Activated naive CD4-positive, alpha-beta T cell (primary cell): ENCODE measurements at regions not wholly inside any gene's neighbourhood (a gene's known extent, or its start where the extent isn't known, plus 50 kb on each side); places are given as distances from the start of the nearest gene placed in this dataset.
"Not testable (repeated sequence)": the region's sequence is repeated elsewhere in the genome, so short reads cannot be mapped to it uniquely, and the experiment has no call there.

Experiments
- DNase-seq, 4 experiments: peaks; one replicate each; lab custom pipeline; 2025; lab: John Stamatoyannopoulos, UW

DNA sequence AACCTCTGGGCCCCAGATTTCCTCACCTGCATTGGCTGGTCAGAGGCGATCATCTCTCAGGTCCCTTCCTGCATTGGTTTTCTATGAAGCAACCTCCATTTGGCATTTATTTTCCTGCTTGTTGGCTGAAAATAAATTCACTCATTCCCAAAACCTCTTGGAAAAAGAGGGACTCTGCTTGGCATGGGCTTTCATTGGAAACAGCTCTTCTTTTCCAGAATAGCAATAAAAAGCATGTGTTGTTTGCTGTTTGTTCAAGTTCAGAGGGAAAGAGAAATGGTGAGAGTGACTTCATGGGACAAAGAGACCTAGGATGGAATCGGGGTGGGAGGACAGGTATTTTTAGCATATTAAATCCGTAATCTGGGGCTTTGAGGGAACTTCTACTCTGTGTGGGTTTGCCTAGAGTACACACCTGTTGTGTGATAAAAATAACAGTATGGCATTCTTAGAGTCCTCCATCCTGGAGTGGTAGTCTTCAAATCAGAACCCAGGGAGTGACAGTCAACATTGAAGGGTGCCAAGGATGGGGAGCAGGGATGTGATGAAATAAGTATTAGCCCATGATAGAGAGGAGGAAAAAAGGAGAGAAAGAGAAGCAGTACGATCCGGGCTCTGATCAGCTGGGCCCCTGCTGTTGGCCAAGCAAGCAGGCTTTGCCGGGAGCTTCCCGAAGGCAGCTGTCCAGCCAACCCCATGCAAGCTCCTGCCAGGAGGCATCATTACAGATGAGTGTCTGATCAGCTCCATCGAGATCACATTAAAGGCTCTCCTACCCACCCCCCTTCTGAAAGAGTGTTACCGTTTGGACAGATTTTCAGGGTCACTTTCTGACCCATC is 131.9 kb upstream of the NFIA start:
- no peak for DNase-seq

GRCh38 chr1:60949826-60950197 is 132.5 kb upstream of the NFIA start:
- DNase-seq: no peak

DNA sequence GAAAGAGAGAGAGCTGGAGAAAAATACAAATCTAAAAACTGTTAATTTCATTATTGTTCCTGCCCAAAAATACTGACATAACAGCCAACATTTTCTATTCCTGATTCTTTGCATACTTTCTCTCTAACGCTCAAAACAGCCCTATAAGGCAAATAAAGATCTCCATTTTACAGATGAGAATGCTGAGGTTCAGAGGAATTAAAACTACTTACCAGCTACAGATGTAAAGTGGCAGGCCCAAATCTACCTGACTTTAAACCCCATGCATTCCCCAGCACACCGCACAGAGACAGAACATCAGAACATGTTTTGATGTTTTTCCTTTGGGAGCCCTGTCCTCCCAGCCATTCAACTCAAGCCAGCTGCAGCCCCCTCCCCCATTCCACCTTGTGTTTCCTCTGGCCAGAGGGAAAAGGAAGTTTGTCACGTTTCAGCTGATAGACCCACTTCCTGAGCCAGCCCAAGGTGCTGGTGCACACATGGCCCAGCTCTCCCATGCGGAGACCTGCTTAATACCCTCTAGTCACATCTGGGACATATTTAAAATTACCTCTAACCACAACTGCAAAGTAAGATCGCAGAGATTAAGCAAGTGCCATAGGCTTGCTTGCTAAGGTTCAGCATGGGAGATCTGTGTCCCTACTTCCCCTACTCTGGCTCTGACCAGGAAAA is 133.1 kb upstream of the NFIA start:
- no peak for DNase-seq

GRCh38 chr1:60948486-60948885 is 133.9 kb upstream of the NFIA start:
- DNase-seq: no peak

DNA sequence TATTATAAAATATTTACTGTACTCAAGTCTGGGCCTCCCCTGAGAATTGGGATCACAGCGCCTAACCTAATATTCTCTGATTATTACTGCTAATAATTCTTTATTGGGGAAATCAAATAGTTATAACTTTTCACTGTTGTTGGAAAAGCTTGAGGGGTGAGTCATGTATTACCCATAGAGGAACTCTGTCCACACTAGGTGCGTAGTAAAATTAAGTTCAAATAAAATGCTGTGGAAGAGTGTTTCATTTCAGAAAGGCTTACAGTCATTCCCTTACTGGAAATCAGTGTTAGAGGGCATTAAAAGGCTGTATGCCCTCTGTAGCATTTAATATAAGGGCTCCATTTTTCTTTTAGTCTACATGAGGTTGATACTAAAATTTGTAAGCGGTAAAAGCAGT is 135.0 kb upstream of the NFIA start:
- no peak for DNase-seq

DNA sequence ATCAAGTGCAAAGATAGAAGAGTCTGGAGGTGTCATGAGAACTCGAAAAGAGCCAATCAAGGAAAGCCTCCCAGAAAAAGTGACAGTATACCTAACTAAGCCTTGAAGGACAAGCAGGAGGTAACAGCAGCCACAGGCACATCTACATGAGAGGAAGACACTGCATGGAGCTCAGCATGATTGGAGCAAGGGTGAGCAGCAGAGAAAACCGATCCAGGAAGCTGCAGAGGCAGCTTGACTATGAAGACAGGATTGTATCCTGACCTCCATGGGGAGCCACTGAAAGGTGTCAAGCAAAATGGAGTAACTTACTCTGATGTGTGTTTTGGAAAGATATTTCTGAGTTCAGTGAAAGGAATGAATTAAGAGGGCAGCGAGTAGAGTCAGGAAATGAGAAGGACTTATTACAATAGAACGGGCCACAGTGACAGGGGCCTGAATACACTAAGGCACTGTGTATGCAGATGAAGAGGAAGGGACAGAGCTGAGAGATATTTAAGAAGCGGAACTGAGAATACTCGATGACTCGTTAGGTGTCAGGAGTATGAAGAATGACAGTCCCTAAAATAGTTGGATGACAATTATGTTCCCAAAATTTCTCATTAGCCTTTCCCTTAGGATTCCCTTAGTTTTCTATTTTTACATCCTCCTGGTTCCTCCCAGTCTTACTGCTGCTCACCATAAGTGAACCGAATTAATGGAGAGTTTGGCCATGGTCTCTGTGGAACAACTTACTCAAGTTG is 139.3 kb upstream of the NFIA start:
- DNase-seq: no peak

GRCh38 chr1:60942291-60942690 is 140.1 kb upstream of the NFIA start:
- DNase-seq: no peak

DNA sequence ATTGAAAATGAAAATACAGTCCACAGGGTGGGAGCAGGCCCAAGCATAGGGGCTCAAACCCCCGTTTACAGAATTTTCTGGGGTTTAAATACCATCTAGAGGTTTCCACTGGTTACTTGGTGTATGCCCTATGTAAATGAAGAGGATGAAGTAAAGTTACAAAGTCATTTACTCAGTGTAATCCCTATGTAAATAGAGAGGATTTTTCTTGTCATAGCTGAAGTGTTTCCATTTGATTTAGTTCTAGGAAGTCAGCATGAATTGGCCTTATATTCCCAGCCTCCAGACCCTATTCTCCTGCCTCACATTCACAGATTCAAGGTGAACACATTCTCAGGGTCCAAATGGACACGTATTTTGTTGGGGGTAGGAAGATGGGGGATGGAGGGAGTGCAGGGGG is 141.7 kb upstream of the NFIA start:
- DNase-seq: not testable (repeated sequence)

GRCh38 chr1:60937720-60938119 is 144.6 kb upstream of the NFIA start:
- no peak for DNase-seq

GRCh38 chr1:60936591-60937342 is 145.6 kb upstream of the NFIA start:
- no peak for DNase-seq

- DNase-seq: no peak
Measured at GRCh38 chr1:60936163-60936562, 146.2 kb upstream of the NFIA start.

DNA sequence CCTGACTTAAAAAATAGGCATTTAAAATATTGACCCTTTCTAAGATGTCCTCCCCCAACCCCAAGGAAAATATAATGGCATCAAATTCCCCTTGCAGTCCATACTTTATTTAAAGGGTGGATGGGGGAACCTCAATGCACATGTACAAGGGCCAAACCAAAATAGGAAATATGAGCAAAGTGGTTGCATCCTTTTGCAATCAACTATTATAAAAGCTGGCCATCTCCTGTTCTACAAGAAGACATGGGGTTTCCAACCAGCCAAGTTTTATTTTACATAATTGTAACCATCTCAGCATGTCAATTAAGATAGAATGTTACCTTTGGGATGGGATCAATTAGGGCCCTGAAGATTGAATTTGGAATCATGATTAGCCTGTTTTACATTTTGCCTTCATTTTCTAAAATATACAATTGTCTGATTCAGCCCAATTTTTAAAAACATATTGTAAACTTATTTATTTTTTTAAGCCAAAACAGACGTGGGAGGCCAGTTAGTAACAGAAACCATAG is 146.7 kb upstream of the NFIA start:
- DNase-seq: no peak

- DNase-seq: no peak
Measured at GRCh38 chr1:60930130-60930529, 152.2 kb upstream of the NFIA start.

DNA sequence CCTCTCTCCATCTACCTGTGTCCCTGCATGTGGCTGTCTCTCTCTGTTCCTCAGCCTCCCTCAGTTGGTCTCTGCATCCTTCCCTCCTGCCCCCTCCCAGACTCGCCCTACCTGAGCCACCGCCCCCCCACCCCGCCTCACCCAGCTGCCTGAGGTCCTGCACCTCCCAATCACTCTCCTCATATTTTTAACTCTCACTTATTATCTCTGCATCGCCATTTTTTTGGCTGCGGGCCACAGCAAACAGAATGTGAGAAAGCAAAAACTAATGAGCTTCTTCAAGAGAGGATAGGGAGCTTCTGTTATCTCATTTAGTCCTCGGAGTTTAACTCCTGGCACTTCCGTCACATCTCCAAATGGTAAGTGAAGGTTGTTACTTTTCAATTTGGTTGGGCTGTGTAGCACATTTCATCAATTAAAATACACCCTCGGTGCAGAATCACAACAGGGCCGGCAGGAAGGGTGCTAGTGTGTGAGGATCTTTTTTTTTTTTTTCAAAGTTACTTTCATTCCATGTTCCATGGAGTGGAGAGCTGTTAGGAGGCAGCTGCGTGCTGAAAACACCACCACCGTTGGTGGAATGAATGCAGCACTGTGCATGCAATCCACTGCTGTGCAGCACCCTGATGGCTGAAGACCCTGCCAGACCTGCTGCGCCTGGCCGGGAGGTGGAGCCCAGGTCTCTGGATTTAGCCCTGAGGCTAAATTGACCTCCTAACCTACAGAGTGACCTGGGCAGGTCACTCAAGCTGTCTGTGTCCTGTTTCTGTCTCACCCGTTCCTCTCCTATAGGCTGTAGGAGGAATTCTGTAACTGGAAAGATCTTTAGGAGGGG is 157.2 kb upstream of the NFIA start:
- DNase-seq: no peak

DNA sequence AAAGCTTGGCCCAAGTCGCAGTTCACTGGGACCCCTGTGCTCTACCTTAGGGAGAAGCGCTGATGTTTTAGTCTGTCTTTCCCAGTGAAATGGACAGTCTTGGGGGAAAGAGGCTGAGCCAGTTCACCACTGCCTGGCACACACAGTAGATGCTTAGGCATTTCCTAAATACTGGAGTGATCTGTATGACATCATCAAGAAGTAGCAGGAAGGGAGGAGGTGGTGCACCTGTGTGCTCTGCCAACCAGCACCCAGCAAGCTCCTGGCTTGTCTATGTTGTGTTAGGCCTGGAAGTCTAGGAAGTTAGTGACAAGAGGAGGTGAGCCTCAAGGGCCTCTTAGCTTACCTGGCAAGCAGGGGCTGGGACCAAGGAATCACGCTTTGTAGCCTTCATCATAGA is 158.2 kb upstream of the NFIA start:
- no peak for DNase-seq

DNA sequence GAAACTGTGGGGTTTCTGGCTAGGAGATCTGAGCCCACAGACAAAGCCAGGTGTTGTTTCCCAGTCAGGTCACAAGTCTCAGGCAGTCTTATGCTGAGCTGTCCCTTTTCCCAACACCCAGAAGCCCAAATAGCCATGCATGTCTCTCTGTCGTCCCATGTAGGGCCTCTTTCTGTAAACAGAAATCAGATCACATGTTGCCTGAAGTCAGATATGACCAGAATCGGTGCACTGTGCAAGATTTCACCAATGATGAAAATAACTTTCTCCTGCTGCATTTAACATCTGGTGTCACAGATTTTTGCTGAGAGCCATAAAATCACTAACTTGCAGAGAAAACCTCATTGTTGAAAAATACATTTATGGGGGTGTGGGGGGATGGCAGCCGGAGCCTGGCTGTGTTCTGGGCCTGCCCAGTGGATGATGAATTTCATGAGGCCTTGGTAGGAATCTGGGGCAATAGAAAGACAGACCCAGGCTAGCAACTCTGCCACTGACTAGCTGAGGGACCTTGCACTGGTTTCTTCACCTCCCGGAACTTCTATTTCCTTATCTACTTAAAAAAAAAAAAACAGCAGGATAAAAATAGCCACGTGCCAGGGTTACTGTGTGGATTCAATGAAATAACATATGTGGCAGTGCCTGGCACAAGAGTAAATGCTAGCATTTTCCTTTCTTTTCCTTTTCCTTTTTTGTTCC is 158.8 kb upstream of the NFIA start:
- no peak for DNase-seq

GRCh38 chr1:60922304-60922703 is 160.1 kb upstream of the NFIA start:
- no peak for DNase-seq

DNA sequence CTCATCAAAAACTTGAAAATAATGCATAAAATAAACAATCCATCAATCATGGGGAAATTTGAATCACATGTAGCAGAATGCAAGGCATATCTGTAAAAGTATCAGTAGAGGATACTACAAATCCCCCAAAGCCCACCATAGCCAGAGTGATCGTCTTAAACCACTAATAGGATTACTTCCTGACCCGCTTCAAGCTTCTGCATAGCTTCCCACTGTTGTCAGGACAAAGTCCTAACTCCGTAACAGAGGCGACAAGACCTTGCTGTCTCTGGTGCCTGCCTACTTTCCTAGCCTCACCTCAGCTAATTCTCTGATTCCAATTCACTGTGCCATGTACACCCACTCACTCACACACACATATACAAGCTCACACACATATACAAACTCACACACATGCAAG is 161.2 kb upstream of the NFIA start:
- no peak for DNase-seq

- no peak for DNase-seq
Measured at GRCh38 chr1:60920561-60920960, 161.8 kb upstream of the NFIA start.

GRCh38 chr1:60918867-60919266 is 163.5 kb upstream of the NFIA start:
- DNase-seq: no peak

GRCh38 chr1:60916906-60917305 is 165.5 kb upstream of the NFIA start:
- no peak for DNase-seq
